ENCODE measurements at regions not wholly inside any gene's neighbourhood (a gene's known extent, or its start where the extent isn't known, plus 50 kb on each side); places are given as distances from the start of the nearest gene placed in this dataset.

GRCh38 chr14:24690492-24690891, 56.5 kb upstream of the GZMB start:
- Histone ChIP-seq H3K9me3 (ENCODE audit: low read depth, low read length) (no peaks in the 10 kb centered on the region), H3K27ac (ENCODE audit: low read depth, low read length) (no peak overlapping the region), H3K79me2 (ENCODE audit: insufficient read depth, low read length) (no peaks in the 10 kb centered on the region), H3K4me1 (ENCODE audit: insufficient read depth, low read length) (no peaks in the 10 kb centered on the region), H3K27me3 (ENCODE audit: insufficient read depth, low read length) (peaks cover 2% of the 10 kb centered on the region), H4K20me1 (ENCODE audit: insufficient read depth, low read length) (no peaks in the 10 kb centered on the region), H3K4me3 (ENCODE audit: insufficient read depth, low read length) (no peak overlapping the region), H3K36me3 (ENCODE audit: insufficient read depth, low read length) (no peaks in the 10 kb centered on the region), H3K4me2 (ENCODE audit: insufficient read depth, low read length) (no peak overlapping the region), H2AFZ (ENCODE audit: low read length) (no peak overlapping the region)
- no peak for DNase-seq (ENCODE audit: insufficient read length, low spot score, missing footprints)
- TF ChIP-seq CTCF (IDR thresholded peaks at IDR 0.05; ENCODE audit: extremely low read depth, low read depth, low read length): no peak

GRCh38 chr14:24688030-24688658, 54.2 kb upstream of the GZMB start:
- DNase-seq (ENCODE audit: insufficient read length, low spot score, missing footprints): no peak
- no peak for TF ChIP-seq CTCF (IDR thresholded peaks at IDR 0.05; ENCODE audit: extremely low read depth, low read depth, low read length)
- Histone ChIP-seq H3K27me3 (ENCODE audit: insufficient read depth, low read length) (peaks cover 2% of the 10 kb centered on the region), H3K4me2 (ENCODE audit: insufficient read depth, low read length) (no peak overlapping the region), H3K4me1 (ENCODE audit: insufficient read depth, low read length) (no peaks in the 10 kb centered on the region), H2AFZ (ENCODE audit: low read length) (no peak overlapping the region), H3K79me2 (ENCODE audit: insufficient read depth, low read length) (no peaks in the 10 kb centered on the region), H4K20me1 (ENCODE audit: insufficient read depth, low read length) (no peaks in the 10 kb centered on the region), H3K9me3 (ENCODE audit: low read depth, low read length) (no peaks in the 10 kb centered on the region), H3K36me3 (ENCODE audit: insufficient read depth, low read length) (no peaks in the 10 kb centered on the region), H3K27ac (ENCODE audit: low read depth, low read length) (no peak overlapping the region), H3K4me3 (ENCODE audit: insufficient read depth, low read length) (no peak overlapping the region)
